Mesenchymal stem cell (in vitro differentiated cells and primary cell): ENCODE measurements at regions not wholly inside any gene's neighbourhood (a gene's known extent, or its start where the extent isn't known, plus 50 kb on each side); places are given as distances from the start of the nearest gene placed in this dataset.

Source experiments
- DNase-seq: peaks from one replicate; pipeline ENCODE4 v3.0.0-alpha.2; 2013
- H2AFZ ChIP-seq: one replicate; pipeline ENCODE4 v1.6.1; 2013; ENCODE audit warnings: low read depth, mild to moderate bottlenecking, control low read depth, inconsistent platforms, low read length, moderate library complexity
- H2AK5ac ChIP-seq: 2 replicates; pipeline ENCODE4 v1.6.1; 2013; ENCODE audit warnings: low read length, moderate library complexity, mild to moderate bottlenecking, inconsistent platforms; ENCODE audit not compliant: severe bottlenecking
- H2BK120ac ChIP-seq: one replicate; pipeline ENCODE4 v1.6.1; 2013; ENCODE audit warnings: low read depth, mild to moderate bottlenecking, inconsistent platforms, low read length, moderate library complexity
- H2BK12ac ChIP-seq, 2 experiments: one replicate each; pipeline ENCODE4 v1.6.1; 2013; ENCODE audit warnings: inconsistent platforms in 2 of 2, low read length in 2 of 2, mild to moderate bottlenecking in 2 of 2, moderate library complexity in 2 of 2, control low read depth in 1 of 2
- H2BK15ac ChIP-seq: one replicate; pipeline ENCODE4 v1.6.1; 2013; ENCODE audit warnings: mild to moderate bottlenecking, low read depth, inconsistent platforms; ENCODE audit not compliant: poor library complexity, severe bottlenecking
- H2BK5ac ChIP-seq: 2 replicates; pipeline ENCODE4 v1.6.1; 2013; ENCODE audit warnings: low read depth, mild to moderate bottlenecking, low read length, control low read depth, inconsistent platforms; ENCODE audit not compliant: poor library complexity, severe bottlenecking
- H3K14ac ChIP-seq, 2 experiments: one replicate each; pipeline ENCODE4 v1.6.1; 2013; ENCODE audit warnings: inconsistent platforms in 2 of 2, low read length in 2 of 2, control low read depth in 1 of 2, mild to moderate bottlenecking in 1 of 2, moderate library complexity in 1 of 2
- H3K18ac ChIP-seq, 2 experiments: one replicate each; pipeline ENCODE4 v1.6.1; 2013; ENCODE audit warnings: inconsistent platforms in 2 of 2, low read length in 2 of 2, control low read depth in 1 of 2, low read depth in 1 of 2, mild to moderate bottlenecking in 1 of 2
- H3K23ac ChIP-seq, 2 experiments: one replicate each; pipeline ENCODE4 v1.6.1; 2013; ENCODE audit warnings: inconsistent platforms in 2 of 2, low read length in 2 of 2, mild to moderate bottlenecking in 2 of 2, moderate library complexity in 2 of 2, control low read depth in 1 of 2
- H3K27ac ChIP-seq: 2 replicates; pipeline ENCODE4 v1.5.1; 2013; ENCODE audit warnings: mild to moderate bottlenecking, moderate library complexity, low read length, control low read depth, inconsistent platforms; ENCODE audit not compliant: poor library complexity, severe bottlenecking
- H3K27me3 ChIP-seq, 2 experiments: 2 replicates each; pipeline versions ENCODE4 v1.6.1 to v1.7.0; 2013; ENCODE audit warnings: low read length in 2 of 2, mild to moderate bottlenecking in 2 of 2, moderate library complexity in 2 of 2, control low read depth in 1 of 2, inconsistent platforms in 1 of 2; ENCODE audit not compliant: control insufficient read depth in 1 of 2, insufficient read depth in 1 of 2
- H3K36me3 ChIP-seq, 2 experiments: 2 replicates each; pipeline versions ENCODE4 v1.6.1 to v1.7.0; 2013; ENCODE audit warnings: low read length in 2 of 2, control low read depth in 1 of 2, inconsistent platforms in 1 of 2, low read depth in 1 of 2, mild to moderate bottlenecking in 1 of 2; ENCODE audit not compliant: insufficient read depth in 2 of 2, control insufficient read depth in 1 of 2
- H3K4ac ChIP-seq, 2 experiments: one replicate each; pipeline ENCODE4 v1.6.1; 2013; ENCODE audit warnings: inconsistent platforms in 2 of 2, low read length in 2 of 2, mild to moderate bottlenecking in 2 of 2, moderate library complexity in 2 of 2, control low read depth in 1 of 2, low read depth in 1 of 2
- H3K4me1 ChIP-seq: 2 replicates; pipeline ENCODE4 v1.6.1; 2013; ENCODE audit warnings: low read depth, low read length, control low read depth; ENCODE audit not compliant: control insufficient read depth, insufficient read depth
- H3K4me2 ChIP-seq: 2 replicates; pipeline ENCODE4 v1.6.1; 2013; ENCODE audit warnings: low read length, mild to moderate bottlenecking, inconsistent platforms; ENCODE audit not compliant: poor library complexity, severe bottlenecking
- H3K4me3 ChIP-seq, 2 experiments: 2 replicates each; pipeline versions ENCODE4 v1.5.1 to v1.7.0; 2013; ENCODE audit warnings: low read length in 2 of 2, mild to moderate bottlenecking in 2 of 2, control low read depth in 1 of 2, low read depth in 1 of 2; ENCODE audit not compliant: insufficient read depth in 1 of 2
- H3K79me1 ChIP-seq: replicated peaks from 2 replicates; pipeline ENCODE4 v1.6.1; 2013; ENCODE audit warnings: mild to moderate bottlenecking, control low read depth, low read length, inconsistent platforms; ENCODE audit not compliant: poor library complexity, severe bottlenecking
- H3K9ac ChIP-seq: 2 replicates; pipeline ENCODE4 v1.7.0; 2013; ENCODE audit warnings: mild to moderate bottlenecking, low read length, moderate library complexity
- H3K9me3 ChIP-seq: 2 replicates; pipeline ENCODE4 v1.7.0; 2013; ENCODE audit warnings: mild to moderate bottlenecking, low read length; ENCODE audit not compliant: control insufficient read depth
- H4K8ac ChIP-seq: one replicate; pipeline ENCODE4 v1.6.1; 2013; ENCODE audit warnings: inconsistent platforms, mild to moderate bottlenecking, low read length, moderate library complexity
- H4K91ac ChIP-seq: one replicate; pipeline ENCODE4 v1.6.1; 2013; ENCODE audit warnings: mild to moderate bottlenecking, low read length, inconsistent platforms
- WGBS: methylation state at CpG from one replicate; pipeline ENCODE4 v1.1.7; 2013; ENCODE audit warnings: mixed read lengths; 5-methylcytosine and 5-hydroxymethylcytosine counted together

DNA sequence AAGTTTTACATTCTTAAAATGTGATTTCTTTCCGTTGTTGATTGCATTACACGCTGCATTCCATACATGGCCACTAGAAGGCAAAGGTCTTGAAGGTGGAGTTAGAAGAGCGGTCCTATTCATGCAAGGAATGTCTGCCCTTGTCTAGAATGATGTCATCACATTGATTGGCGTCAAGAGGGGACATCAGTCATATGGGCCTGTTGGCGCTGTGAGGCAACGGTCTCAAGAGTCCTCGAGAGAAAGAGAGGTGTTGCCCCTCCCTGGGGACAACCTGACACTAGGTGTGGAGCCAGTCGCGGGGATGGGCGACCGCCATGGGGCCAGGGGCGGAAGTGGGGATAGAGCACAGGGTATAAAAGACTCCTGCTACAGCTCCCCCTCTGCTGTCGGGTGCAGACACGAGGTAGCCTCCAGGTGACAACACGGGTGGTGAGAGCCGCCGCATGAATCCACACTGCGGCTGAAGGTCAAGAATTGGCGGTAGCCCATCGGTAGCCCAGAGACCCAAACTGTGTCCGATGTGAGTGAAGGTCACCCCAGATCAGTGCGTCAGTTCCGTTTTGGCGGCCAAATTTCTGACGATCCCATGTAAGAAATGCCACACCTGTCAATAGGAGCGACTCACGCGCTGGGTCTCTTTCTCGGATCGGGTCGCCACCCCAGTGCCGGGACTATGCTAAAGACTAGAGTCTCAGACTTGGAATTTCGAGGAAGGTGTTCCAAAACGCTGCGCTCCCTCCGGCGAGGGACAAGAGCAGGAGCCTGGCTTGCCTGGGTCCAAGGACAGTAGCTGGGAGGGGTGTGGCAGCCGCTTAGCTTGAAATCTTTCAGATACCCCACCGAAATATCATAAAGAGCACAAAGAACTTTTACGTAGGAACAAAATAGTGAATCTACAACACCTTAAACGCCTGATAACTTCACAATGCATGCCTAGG, 93.2 kb upstream of the ZNF184 start:
- Histone ChIP-seq H2BK12ac (no peak overlapping the region), H3K23ac (no peak overlapping the region), H3K14ac (no peak overlapping the region), H2AK5ac (no peak overlapping the region), H3K4me1 (peaks cover 2% of the 10 kb centered on the region), H4K8ac (no peak overlapping the region), H4K91ac (no peak overlapping the region), H2AFZ (no peak overlapping the region), H3K4ac (no peak overlapping the region), H2BK120ac (no peak overlapping the region), H3K4me3 (no peak overlapping the region), H3K79me1 (no peaks in the 10 kb centered on the region), H3K36me3 (no peaks in the 10 kb centered on the region), H3K9ac (no peak overlapping the region), H3K27me3 (peaks cover 51% of the 10 kb centered on the region in 2 experiments), H3K9me3 (no peaks in the 10 kb centered on the region), H3K4me2 (no peak overlapping the region), H2BK15ac (no peak overlapping the region), H3K18ac (no peak overlapping the region), H3K27ac (no peak overlapping the region), H2BK5ac (no peak overlapping the region)
- 32% methylated on average over 37 of the region's 41 CpGs for WGBS
- no peak for DNase-seq

DNA sequence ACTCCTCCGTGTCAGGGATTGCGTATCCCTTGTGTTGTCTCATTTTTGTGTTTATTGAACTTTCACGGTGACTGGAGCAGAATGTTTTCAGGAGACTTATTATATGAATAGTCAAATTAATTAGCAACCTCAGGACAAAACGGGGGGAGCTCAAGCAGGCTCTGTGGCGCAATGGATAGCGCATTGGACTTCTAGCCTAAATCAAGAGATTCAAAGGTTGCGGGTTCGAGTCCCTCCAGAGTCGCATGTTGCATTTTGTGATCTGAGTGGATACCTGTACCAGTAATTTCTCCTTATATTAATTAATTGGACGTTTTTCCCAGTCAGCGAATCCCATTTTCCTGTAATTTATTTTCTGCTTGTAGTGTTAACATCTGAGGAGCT, 89.1 kb upstream of the ZNF184 start:
- 29% methylated on average over 8 of the region's 11 CpGs for WGBS
- Histone ChIP-seq H3K4me3 (no peak overlapping the region), H3K9me3 (no peaks in the 10 kb centered on the region), H2BK12ac (no peak overlapping the region), H3K4me2 (no peak overlapping the region), H2BK120ac (no peak overlapping the region), H3K27ac (no peak overlapping the region), H4K91ac (no peak overlapping the region), H2BK15ac (no peak overlapping the region), H3K79me1 (no peaks in the 10 kb centered on the region), H3K9ac (no peak overlapping the region), H3K4me1 (peaks cover 2% of the 10 kb centered on the region), H3K23ac (no peak overlapping the region), H3K36me3 (no peaks in the 10 kb centered on the region), H3K4ac (no peak overlapping the region), H3K14ac (no peak overlapping the region), H2AFZ (no peak overlapping the region), H3K27me3 (peaks cover 43 to 83% of the 10 kb centered on the region in 2 experiments), H3K18ac (no peak overlapping the region), H2AK5ac (no peak overlapping the region), H4K8ac (no peak overlapping the region), H2BK5ac (no peak overlapping the region)
- no peak for DNase-seq

DNA sequence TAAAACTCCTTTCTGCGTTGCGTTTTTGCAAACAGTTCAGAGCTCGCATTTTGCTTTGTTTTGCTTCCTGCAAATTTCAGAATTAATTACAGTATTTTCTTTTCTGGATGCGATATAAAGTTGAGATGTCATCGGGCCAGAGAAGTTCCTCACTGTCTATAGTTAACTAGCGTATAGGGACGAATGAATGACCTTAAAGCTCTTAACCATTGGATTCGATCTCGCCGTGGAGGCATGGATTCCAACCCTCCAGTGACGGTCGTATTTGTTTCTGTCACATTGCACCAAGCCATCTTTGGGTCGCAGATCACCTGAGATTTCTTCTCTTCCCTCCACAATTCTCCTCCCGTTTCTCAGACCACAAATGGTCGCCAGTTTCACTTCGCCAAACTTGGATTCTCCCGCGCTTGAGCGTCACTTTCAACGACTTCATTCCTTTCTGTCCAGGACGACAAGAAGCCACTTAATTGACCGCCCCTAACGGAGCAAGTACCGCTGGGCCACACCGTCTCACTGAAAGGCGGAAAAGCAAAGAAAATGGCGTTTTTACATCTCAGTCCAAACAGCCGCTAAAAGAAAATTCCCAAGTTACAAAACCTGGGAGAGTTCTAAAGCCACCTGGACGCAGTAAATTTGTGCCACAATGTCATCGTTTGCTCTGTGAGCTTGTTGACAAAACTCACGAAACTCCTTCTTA, 85.3 kb upstream of the ZNF184 start:
- Histone ChIP-seq H2BK5ac (no peak overlapping the region), H3K23ac (no peak overlapping the region), H2BK120ac (no peak overlapping the region), H3K36me3 (no peaks in the 10 kb centered on the region), H3K4me3 (peak overlapping the region in 1 of 2 experiments; percentile 74), H2BK12ac (no peak overlapping the region), H3K27ac (no peak overlapping the region), H4K91ac (no peak overlapping the region), H2AFZ (no peak overlapping the region), H2BK15ac (no peak overlapping the region), H2AK5ac (no peak overlapping the region), H3K27me3 (peaks cover 22 to 71% of the 10 kb centered on the region in 2 experiments), H4K8ac (no peak overlapping the region), H3K14ac (no peak overlapping the region), H3K79me1 (no peaks in the 10 kb centered on the region), H3K4me2 (no peak overlapping the region), H3K18ac (no peak overlapping the region), H3K4ac (no peak overlapping the region), H3K4me1 (no peaks in the 10 kb centered on the region), H3K9me3 (no peaks in the 10 kb centered on the region), H3K9ac (peak overlapping the region; percentile 12)
- WGBS: 73% methylated on average over 29 of the region's 31 CpGs
- no peak for DNase-seq

DNA sequence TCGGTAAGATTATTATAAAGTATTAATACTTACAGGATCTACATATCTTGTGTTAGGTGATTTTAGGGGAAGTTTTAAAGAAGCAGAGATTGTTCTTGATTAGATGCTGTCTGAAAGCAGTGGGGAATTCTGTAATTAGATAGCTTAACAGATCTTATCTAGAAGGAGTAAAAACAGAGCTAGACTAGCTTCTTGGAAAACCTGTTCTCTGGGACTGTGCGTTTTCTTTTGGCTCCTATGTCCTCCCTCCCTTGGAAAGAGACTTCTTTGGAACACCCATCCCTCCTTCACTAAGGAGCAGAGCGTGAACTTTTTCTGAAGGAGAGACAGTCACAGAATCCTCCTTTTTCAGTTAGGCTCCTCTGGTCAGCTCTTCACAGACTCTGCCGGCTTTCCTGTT, 83.5 kb upstream of the ZNF184 start:
- no peaks in the 10 kb centered on the region for H3K79me1 ChIP-seq
- H3K9ac ChIP-seq: no peak overlapping the region
- no peak overlapping the region for H4K91ac ChIP-seq
- 79% methylated on average over 3 of the region's 4 CpGs for WGBS
- no peak overlapping the region for H2BK120ac ChIP-seq
- H3K18ac ChIP-seq: no peak overlapping the region
- DNase-seq: no peak
- no peak overlapping the region for H4K8ac ChIP-seq
- no peak overlapping the region for H2AK5ac ChIP-seq
- no peak overlapping the region for H3K23ac ChIP-seq
- no peak overlapping the region for H3K14ac ChIP-seq
- no peak overlapping the region for H2BK5ac ChIP-seq
- peaks cover 10 to 56% of the 10 kb centered on the region in 2 experiments for H3K27me3 ChIP-seq
- H3K4me3 ChIP-seq: no peak overlapping the region
- peaks cover 3% of the 10 kb centered on the region for H3K4me1 ChIP-seq
- H2BK12ac ChIP-seq: no peak overlapping the region
- no peak overlapping the region for H3K4ac ChIP-seq
- H3K27ac ChIP-seq: no peak overlapping the region
- H3K4me2 ChIP-seq: no peak overlapping the region
- no peak overlapping the region for H2BK15ac ChIP-seq
- H3K9me3 ChIP-seq: no peaks in the 10 kb centered on the region
- no peak overlapping the region for H2AFZ ChIP-seq
- no peaks in the 10 kb centered on the region for H3K36me3 ChIP-seq
